Stimulated activated memory B cell treated with anti-CD40 and anti-IgM and Interleukin-4, amounts not matched to agents 10 μg/mL and 1 μg/mL and 100 μg/mL, for 72 hours (primary cell): ENCODE measurements at regions not wholly inside any gene's neighbourhood (a gene's known extent, or its start where the extent isn't known, plus 50 kb on each side); places are given as distances from the start of the nearest gene placed in this dataset.

Source experiments
- ATAC-seq: fragments of 150-1000 bp; cut with Tn5 transposase; 2 replicates; pipeline ENCODE4 v1.10.0; 2021
- H3K27ac Mint-ChIP-seq: one replicate; pipeline ENCODE4 v1.8.0; 2022; ENCODE audit warnings: mild to moderate bottlenecking, mixed read lengths
- H3K27me3 Mint-ChIP-seq: one replicate; pipeline ENCODE4 v1.8.0; 2022; ENCODE audit warnings: mixed read lengths
- H3K36me3 Mint-ChIP-seq: one replicate; pipeline ENCODE4 v1.8.0; 2022; ENCODE audit warnings: mixed read lengths
- H3K4me1 Mint-ChIP-seq: one replicate; pipeline ENCODE4 v1.8.0; 2022; ENCODE audit warnings: mixed read lengths
- H3K4me3 Mint-ChIP-seq: one replicate; pipeline ENCODE4 v1.8.0; 2022; ENCODE audit warnings: mild to moderate bottlenecking, moderate library complexity, mixed read lengths
- H3K9me3 Mint-ChIP-seq: one replicate; pipeline ENCODE4 v1.8.0; 2022; ENCODE audit warnings: mixed read lengths

DNA sequence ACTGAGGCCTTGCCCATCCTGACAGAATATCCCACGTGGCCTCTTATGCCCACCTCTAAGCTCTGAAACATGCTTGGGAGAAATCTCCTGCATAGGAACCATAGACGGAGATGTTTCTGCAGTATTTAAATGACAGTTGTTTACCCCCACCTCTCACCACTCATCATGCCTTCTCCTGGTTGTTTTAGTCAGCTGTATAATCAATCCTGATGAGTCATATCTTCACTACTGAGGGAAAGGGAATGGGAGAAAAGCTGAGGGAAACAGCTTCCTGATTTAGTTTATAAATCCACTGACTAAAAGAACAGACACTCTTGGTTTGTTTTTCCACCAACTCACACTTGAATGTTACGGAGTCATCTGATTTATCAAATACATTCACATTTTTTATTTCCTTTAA lies 113.2 kb upstream of the TENT5A start:
- no peak for ATAC-seq
- Mint-ChIP-seq H3K36me3 (no peaks in the 10 kb centered on the region), H3K4me1 (no peaks in the 10 kb centered on the region)

DNA sequence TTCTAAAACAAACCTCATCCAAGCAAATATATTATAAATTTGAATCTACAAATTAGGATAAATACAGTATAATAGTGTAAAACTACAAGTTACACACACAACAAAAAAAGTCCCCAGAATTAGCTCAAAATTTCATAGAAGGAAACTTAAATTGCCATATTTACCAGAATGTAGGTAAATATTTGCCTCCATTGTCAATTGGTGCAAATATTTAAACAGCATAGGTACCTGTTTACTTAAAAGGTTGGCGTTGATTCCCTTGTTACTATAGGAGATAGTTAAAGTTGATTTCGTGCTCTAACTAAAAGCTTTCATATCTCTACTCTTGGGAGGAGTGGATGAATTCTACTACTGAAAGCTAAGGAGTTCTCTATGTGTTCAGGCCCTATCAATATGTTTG lies 111.6 kb upstream of the TENT5A start:
- Mint-ChIP-seq H3K27me3 (no peaks in the 10 kb centered on the region), H3K36me3 (no peaks in the 10 kb centered on the region), H3K4me3 (no peak overlapping the region), H3K4me1 (no peaks in the 10 kb centered on the region), H3K9me3 (no peaks in the 10 kb centered on the region), H3K27ac (no peak overlapping the region)
- ATAC-seq, result no peak

More for the DNA sequence above, 113.2 kb upstream of the TENT5A start:
- no peaks in the 10 kb centered on the region for H3K27me3 Mint-ChIP-seq
- H3K9me3 Mint-ChIP-seq, result peaks cover 1% of the 10 kb centered on the region
- H3K27ac Mint-ChIP-seq, result no peak overlapping the region
- H3K4me3 Mint-ChIP-seq, result no peak overlapping the region

DNA sequence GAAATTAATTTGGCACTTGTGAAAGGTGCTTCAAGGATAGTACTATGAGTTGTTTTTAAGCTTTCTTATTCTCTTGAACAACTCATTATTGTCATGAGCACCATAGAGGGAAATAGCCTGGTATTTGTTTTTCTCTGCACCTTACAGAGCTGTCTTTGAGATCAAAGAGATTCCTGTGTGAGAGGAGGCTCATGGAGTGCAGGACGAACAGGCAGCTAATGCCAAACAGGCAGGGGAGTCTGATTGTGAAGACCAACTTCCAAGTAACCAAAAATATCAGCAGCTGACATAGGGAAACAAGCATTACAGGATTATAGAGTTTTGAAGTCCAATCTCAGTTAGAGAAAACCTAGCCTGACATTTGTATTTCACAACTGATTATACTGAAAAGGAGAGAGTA lies 110.6 kb upstream of the TENT5A start:
- H3K27me3 Mint-ChIP-seq, result no peaks in the 10 kb centered on the region
- H3K27ac Mint-ChIP-seq, result no peak overlapping the region
- ATAC-seq, result no peak
- H3K9me3 Mint-ChIP-seq, result no peaks in the 10 kb centered on the region
- H3K36me3 Mint-ChIP-seq, result no peaks in the 10 kb centered on the region
- no peaks in the 10 kb centered on the region for H3K4me1 Mint-ChIP-seq
- H3K4me3 Mint-ChIP-seq, result no peak overlapping the region

DNA sequence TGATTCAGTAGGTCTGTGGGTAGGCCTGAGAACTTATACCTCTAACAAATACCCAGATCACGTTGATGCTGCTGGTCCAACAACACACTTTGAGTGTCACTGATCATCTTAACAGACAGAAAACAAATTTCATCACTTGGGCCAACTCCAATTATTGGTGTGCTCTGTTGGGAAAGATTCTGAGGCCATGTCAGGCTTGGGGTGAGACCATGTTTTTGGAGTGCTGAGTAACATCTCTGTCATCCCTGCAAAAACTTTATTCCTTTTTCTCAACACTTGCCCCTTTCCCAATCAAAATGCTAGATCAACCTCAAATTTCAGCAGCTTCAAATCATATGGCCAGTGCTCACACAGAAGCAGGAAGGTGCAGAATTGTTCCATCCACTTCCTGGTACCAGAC lies 108.8 kb upstream of the TENT5A start:
- no peak for ATAC-seq
- no peaks in the 10 kb centered on the region for H3K4me1 Mint-ChIP-seq
- no peak overlapping the region for H3K4me3 Mint-ChIP-seq
- H3K27ac Mint-ChIP-seq, result no peak overlapping the region
- H3K9me3 Mint-ChIP-seq, result no peaks in the 10 kb centered on the region
- H3K36me3 Mint-ChIP-seq, result no peaks in the 10 kb centered on the region
- no peaks in the 10 kb centered on the region for H3K27me3 Mint-ChIP-seq

- Mint-ChIP-seq H3K27me3 (no peaks in the 10 kb centered on the region), H3K9me3 (no peaks in the 10 kb centered on the region), H3K27ac (no peak overlapping the region), H3K4me3 (no peak overlapping the region), H3K4me1 (no peaks in the 10 kb centered on the region), H3K36me3 (no peaks in the 10 kb centered on the region)
- ATAC-seq, result no peak
These were observed 107.4 kb upstream of the TENT5A start for GRCh38 chr6:81859884-81860283.

- H3K27me3 Mint-ChIP-seq, result no peaks in the 10 kb centered on the region
- H3K36me3 Mint-ChIP-seq, result no peaks in the 10 kb centered on the region
- H3K4me3 Mint-ChIP-seq, result no peak overlapping the region
- no peaks in the 10 kb centered on the region for H3K9me3 Mint-ChIP-seq
- H3K4me1 Mint-ChIP-seq, result no peaks in the 10 kb centered on the region
- H3K27ac Mint-ChIP-seq, result no peak overlapping the region
- ATAC-seq, result no peak
These were observed 105.3 kb upstream of the TENT5A start for GRCh38 chr6:81857812-81858211.

DNA sequence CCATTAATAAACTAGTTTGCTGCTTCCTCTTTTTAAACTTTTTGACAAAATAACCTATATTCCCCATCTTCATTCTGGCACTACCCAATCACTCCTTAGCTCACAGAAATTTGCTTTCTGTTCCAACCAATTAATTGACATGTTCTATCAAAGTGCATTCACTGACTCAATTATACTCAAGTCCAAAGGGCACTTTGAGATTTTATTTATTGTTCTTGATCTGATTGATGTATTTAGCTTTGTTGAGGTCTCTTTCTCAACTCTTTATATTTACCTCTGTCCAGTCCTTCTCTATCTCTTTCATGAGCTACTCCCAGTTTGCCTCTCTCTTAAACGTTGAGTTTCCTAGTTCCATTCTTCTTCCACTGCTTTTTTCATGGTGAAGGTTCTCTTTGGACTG lies 104.4 kb upstream of the TENT5A start:
- Mint-ChIP-seq H3K27ac (no peak overlapping the region), H3K9me3 (no peaks in the 10 kb centered on the region), H3K4me1 (no peaks in the 10 kb centered on the region), H3K27me3 (no peaks in the 10 kb centered on the region), H3K36me3 (no peaks in the 10 kb centered on the region), H3K4me3 (no peak overlapping the region)
- ATAC-seq, result no peak

GRCh38 chr6:81854474-81854873 lies 102.0 kb upstream of the TENT5A start:
- ATAC-seq, result no peak
- Mint-ChIP-seq H3K27me3 (no peaks in the 10 kb centered on the region), H3K4me1 (no peaks in the 10 kb centered on the region), H3K9me3 (no peaks in the 10 kb centered on the region), H3K36me3 (no peaks in the 10 kb centered on the region), H3K4me3 (no peak overlapping the region), H3K27ac (no peak overlapping the region)

DNA sequence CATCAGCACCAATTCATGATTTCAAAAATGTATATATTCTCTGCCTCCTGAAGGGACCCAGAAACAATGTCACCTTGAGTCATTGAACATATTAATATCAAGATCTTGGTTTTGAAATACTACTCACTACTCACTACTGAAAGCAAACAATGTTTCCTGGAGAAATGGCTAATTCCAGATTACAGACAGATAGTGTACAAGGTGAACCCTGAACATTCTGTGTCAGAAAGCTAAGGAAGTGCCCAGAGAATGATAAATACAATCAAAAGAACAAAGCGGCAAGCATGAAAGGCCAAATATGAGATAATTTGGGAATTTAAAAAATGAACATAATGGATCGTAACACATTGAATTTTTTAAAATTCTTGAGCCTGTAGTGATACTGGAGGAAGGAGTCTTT lies 101.5 kb upstream of the TENT5A start:
- Mint-ChIP-seq H3K4me3 (no peak overlapping the region), H3K27me3 (no peaks in the 10 kb centered on the region), H3K4me1 (no peaks in the 10 kb centered on the region), H3K36me3 (no peaks in the 10 kb centered on the region), H3K27ac (no peak overlapping the region), H3K9me3 (no peaks in the 10 kb centered on the region)
- ATAC-seq, result no peak

GRCh38 chr6:81849248-81849647 lies 96.8 kb upstream of the TENT5A start:
- H3K36me3 Mint-ChIP-seq, result no peaks in the 10 kb centered on the region
- H3K4me3 Mint-ChIP-seq, result no peak overlapping the region
- H3K27me3 Mint-ChIP-seq, result no peaks in the 10 kb centered on the region
- H3K9me3 Mint-ChIP-seq, result no peaks in the 10 kb centered on the region
- ATAC-seq, result no peak
- H3K4me1 Mint-ChIP-seq, result no peaks in the 10 kb centered on the region
- H3K27ac Mint-ChIP-seq, result no peak overlapping the region

- H3K27me3 Mint-ChIP-seq, result no peaks in the 10 kb centered on the region
- no peaks in the 10 kb centered on the region for H3K36me3 Mint-ChIP-seq
- ATAC-seq, result no peak
- H3K4me3 Mint-ChIP-seq, result no peak overlapping the region
- no peaks in the 10 kb centered on the region for H3K4me1 Mint-ChIP-seq
- no peak overlapping the region for H3K27ac Mint-ChIP-seq
- H3K9me3 Mint-ChIP-seq, result no peaks in the 10 kb centered on the region
These were observed 95.4 kb upstream of the TENT5A start for GRCh38 chr6:81847866-81848265.

DNA sequence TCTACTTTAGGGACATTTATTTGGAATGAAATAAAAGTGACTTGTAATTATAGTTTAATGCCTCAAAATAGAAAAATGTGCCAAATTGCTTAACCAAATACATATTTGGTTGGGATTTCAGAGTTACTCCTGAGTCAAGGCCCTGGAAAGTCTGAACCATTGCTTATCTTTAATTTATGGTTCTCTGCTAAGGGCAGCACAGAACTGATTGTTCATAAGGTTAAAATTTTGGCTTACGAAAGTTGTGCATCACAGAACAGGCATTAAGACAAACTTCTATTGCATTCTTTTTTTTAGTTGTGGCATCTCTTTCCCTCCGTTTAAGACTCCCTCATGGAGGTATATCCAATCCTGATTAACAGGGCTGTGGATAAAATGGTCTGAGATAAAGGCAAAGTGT lies 92.2 kb upstream of the TENT5A start:
- Mint-ChIP-seq H3K36me3 (no peaks in the 10 kb centered on the region), H3K4me3 (no peak overlapping the region), H3K27ac (no peak overlapping the region), H3K4me1 (no peaks in the 10 kb centered on the region), H3K9me3 (no peaks in the 10 kb centered on the region), H3K27me3 (no peaks in the 10 kb centered on the region)
- ATAC-seq, result no peak

GRCh38 chr6:81843302-81843701 lies 90.8 kb upstream of the TENT5A start:
- H3K4me1 Mint-ChIP-seq, result no peaks in the 10 kb centered on the region
- no peaks in the 10 kb centered on the region for H3K9me3 Mint-ChIP-seq
- H3K4me3 Mint-ChIP-seq, result no peak overlapping the region
- no peaks in the 10 kb centered on the region for H3K27me3 Mint-ChIP-seq
- no peak for ATAC-seq
- H3K27ac Mint-ChIP-seq, result no peak overlapping the region
- no peaks in the 10 kb centered on the region for H3K36me3 Mint-ChIP-seq

- Mint-ChIP-seq H3K9me3 (peaks cover 2% of the 10 kb centered on the region), H3K4me3 (no peak overlapping the region), H3K27ac (no peak overlapping the region), H3K27me3 (no peaks in the 10 kb centered on the region), H3K4me1 (no peaks in the 10 kb centered on the region), H3K36me3 (no peaks in the 10 kb centered on the region)
- ATAC-seq, result no peak
These were observed 89.8 kb upstream of the TENT5A start for GRCh38 chr6:81842254-81842653.

DNA sequence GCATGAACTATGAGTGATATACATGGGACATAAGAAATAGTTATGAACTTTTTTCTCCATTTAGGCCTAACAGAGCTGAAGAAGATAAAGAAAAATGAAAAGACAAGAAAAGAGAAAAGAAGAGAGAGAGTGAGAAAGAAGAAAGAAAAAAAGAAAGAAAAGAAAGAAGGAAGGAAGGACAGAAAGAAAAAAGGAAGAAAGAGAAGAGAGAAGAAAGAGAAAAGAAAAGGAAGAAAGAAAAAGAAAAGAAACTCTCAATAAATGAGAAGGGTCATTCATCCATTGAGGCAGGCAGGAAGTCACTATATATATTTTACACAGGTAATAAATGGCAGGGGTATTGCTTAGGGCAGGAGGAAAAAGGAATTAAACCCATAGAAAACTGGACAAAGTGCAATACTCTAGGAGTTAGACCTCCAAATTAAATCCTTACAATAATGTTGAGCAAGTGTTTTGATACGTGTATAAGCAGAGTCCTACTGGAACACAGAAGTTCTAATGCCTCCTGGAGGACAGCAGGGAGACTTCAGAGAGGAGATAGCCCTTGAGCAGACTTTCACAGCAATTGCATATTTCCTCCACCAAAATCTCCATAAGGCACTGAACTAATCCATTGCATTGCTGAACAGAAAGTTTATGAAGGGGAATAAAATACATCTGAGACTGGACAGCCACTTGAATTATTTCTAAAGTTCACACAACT lies 86.4 kb upstream of the TENT5A start:
- no peaks in the 10 kb centered on the region for H3K4me1 Mint-ChIP-seq
- no peaks in the 10 kb centered on the region for H3K36me3 Mint-ChIP-seq
- H3K4me3 Mint-ChIP-seq, result no peak overlapping the region
- ATAC-seq, result no peak
- no peak overlapping the region for H3K27ac Mint-ChIP-seq
- peaks cover 14% of the 10 kb centered on the region for H3K9me3 Mint-ChIP-seq
- H3K27me3 Mint-ChIP-seq, result no peaks in the 10 kb centered on the region

DNA sequence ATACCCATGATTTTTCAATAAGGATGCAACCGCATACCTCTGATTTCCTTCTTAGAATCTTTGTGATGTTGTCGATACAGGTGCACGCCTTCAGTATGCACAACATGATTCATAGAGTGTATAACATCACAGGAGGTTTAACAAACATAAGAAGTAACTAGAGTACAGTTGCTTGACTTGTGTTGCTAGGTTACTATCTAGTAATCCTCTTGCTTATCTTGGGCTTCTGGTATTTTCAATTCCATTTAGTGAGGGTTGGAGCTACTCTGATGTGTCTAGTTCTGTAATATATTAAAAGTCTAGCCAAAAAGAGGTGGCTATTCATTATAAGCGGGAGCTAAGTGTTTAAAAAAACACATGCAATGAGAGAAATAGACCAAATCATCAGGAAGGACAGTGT lies 85.5 kb upstream of the TENT5A start:
- Mint-ChIP-seq H3K27ac (no peak overlapping the region), H3K4me3 (no peak overlapping the region), H3K36me3 (no peaks in the 10 kb centered on the region), H3K27me3 (no peaks in the 10 kb centered on the region), H3K4me1 (no peaks in the 10 kb centered on the region), H3K9me3 (peaks cover 14% of the 10 kb centered on the region)
- no peak for ATAC-seq
